Natural killer cell (primary cell): ENCODE measurements at regions not wholly inside any gene's neighbourhood (a gene's known extent, or its start where the extent isn't known, plus 50 kb on each side); places are given as distances from the start of the nearest gene placed in this dataset.

Experiments used
- ATAC-seq, 3 donors: fragments of 150-1000 bp in 2 of 3; fragments of 200-7000 bp in 1 of 3; cut with Tn5 transposase; 1 replicate in 1 of 3; 2 replicates in 2 of 3; pipeline ENCODE4 v1.10.0; 2021; ENCODE audit warnings: mild to moderate bottlenecking in 2 of 3, moderate library complexity in 2 of 3
- DNase-seq, 2 donors: peaks; one replicate each; pipeline versions ENCODE4 v3.0.0 to v3.0.0-alpha.2; 2013 to 2021; ENCODE audit warnings: mixed read lengths in 1 of 2
- H3K27ac ChIP-seq: one replicate; pipeline ENCODE4 v1.5.1; 2013; ENCODE audit warnings: mild to moderate bottlenecking, low read length
- H3K27me3 ChIP-seq: one replicate; pipeline ENCODE4 v1.6.1; 2013; ENCODE audit warnings: low read length; ENCODE audit not compliant: control insufficient read depth, insufficient read depth
- H3K36me3 ChIP-seq: one replicate; pipeline ENCODE4 v1.6.1; 2013; ENCODE audit warnings: low read length; ENCODE audit not compliant: control insufficient read depth, insufficient read depth
- H3K4me1 ChIP-seq: one replicate; pipeline ENCODE4 v1.6.1; 2013; ENCODE audit warnings: low read length; ENCODE audit not compliant: control insufficient read depth, insufficient read depth
- H3K4me3 ChIP-seq: one replicate; pipeline ENCODE4 v1.5.1; 2013; ENCODE audit warnings: low read length
- H3K9me3 ChIP-seq: one replicate; pipeline ENCODE4 v1.6.1; 2013; ENCODE audit warnings: low read length; ENCODE audit not compliant: control insufficient read depth, insufficient read depth
- H3K27ac Mint-ChIP-seq, 2 donors: one replicate each; pipeline ENCODE4 v1.8.0; 2022; ENCODE audit warnings: mild to moderate bottlenecking in 2 of 2, mixed read lengths in 2 of 2, moderate library complexity in 1 of 2
- H3K27me3 Mint-ChIP-seq, 2 donors: one replicate each; pipeline ENCODE4 v1.8.0; 2022; ENCODE audit warnings: low read depth in 2 of 2, mixed read lengths in 2 of 2
- H3K36me3 Mint-ChIP-seq: one replicate; pipeline ENCODE4 v1.8.0; 2022; ENCODE audit warnings: mixed read lengths
- H3K4me1 Mint-ChIP-seq, 2 donors: one replicate each; pipeline ENCODE4 v1.8.0; 2022; ENCODE audit warnings: mixed read lengths in 2 of 2
- H3K4me3 Mint-ChIP-seq: one replicate; pipeline ENCODE4 v1.8.0; 2022; ENCODE audit warnings: mild to moderate bottlenecking, moderate library complexity, mixed read lengths
- H3K9me3 Mint-ChIP-seq, 2 donors: one replicate each; pipeline ENCODE4 v1.8.0; 2022; ENCODE audit warnings: mixed read lengths in 2 of 2
- WGBS: methylation state at CpG from one replicate; pipeline ENCODE4 v1.1.7; 2013; ENCODE audit warnings: missing lambda C conversion rate; ENCODE audit not compliant: insufficient coverage; 5-methylcytosine and 5-hydroxymethylcytosine counted together
- intact Hi-C: fragments of 100-400 bp; cut with micrococcal nuclease; formaldehyde crosslinking; loops from one replicate; pipeline ENCODE4 v1.14.2; 2022
- TF ChIP-seq, protein P1 (sequence below): fragments of 200-600 bp; IDR thresholded peaks from one replicate; pipeline ENCODE4 v1.8.0; 2022; ENCODE audit warnings: antibody characterized with exemption

DNA sequence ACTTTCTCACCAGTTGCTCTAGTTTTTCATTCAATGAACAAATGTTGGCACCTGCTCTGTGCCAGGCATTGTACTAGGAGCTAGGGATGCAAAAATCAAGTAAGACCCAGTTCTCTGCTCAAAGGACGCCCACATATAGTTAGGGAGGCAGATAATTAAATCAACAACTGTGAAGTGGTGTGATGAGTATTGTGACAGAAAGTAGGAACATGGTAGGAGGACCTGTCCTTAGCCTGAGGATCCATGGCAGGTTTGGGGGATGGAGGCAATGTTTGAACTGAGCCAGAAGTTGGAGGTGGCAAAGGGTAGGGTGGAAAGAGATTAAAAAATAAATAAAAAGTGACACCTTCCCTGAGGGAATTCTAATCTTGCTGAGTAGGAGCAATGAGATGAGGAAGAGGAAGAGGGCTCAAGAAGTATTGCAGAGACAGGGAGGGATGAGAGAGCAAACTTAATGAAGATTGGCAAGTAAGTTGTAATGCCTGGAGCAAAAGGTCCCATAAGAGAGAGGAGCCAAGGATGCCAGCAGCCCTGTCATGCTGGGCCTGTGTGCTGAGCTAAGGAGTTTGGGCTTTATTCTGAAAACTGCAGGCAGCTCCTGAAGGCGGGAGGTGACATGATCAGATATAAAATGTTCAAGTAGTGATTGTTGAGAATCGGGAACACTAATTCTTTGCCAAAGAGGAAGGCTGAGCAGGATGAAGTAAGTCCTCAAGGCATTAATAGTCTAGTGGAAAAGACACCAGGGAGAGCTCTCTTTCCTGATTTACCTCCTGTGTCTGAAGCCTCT lies 184.3 kb upstream of the PPP2R3A start:
- Mint-ChIP-seq H3K27me3 (no peaks in the 10 kb centered on the region), H3K9me3 (peaks cover 4 to 6% of the 10 kb centered on the region in 2 donors), H3K4me3 (no peak overlapping the region), H3K4me1 (no peaks in the 10 kb centered on the region), H3K27ac (no peak overlapping the region), H3K36me3 (no peaks in the 10 kb centered on the region)
- intact Hi-C loops: no loop called here
- Histone ChIP-seq H3K9me3 (no peaks in the 10 kb centered on the region), H3K27ac (no peak overlapping the region), H3K4me3 (no peak overlapping the region), H3K4me1 (no peaks in the 10 kb centered on the region), H3K27me3 (no peaks in the 10 kb centered on the region), H3K36me3 (no peaks in the 10 kb centered on the region)
- DNase-seq (no peak), ATAC-seq (no peak)
- 87% methylated on average over 3 of the region's 3 CpGs for WGBS
- TF ChIP-seq, protein P1, sequence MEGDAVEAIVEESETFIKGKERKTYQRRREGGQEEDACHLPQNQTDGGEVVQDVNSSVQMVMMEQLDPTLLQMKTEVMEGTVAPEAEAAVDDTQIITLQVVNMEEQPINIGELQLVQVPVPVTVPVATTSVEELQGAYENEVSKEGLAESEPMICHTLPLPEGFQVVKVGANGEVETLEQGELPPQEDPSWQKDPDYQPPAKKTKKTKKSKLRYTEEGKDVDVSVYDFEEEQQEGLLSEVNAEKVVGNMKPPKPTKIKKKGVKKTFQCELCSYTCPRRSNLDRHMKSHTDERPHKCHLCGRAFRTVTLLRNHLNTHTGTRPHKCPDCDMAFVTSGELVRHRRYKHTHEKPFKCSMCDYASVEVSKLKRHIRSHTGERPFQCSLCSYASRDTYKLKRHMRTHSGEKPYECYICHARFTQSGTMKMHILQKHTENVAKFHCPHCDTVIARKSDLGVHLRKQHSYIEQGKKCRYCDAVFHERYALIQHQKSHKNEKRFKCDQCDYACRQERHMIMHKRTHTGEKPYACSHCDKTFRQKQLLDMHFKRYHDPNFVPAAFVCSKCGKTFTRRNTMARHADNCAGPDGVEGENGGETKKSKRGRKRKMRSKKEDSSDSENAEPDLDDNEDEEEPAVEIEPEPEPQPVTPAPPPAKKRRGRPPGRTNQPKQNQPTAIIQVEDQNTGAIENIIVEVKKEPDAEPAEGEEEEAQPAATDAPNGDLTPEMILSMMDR: no peak

- no peaks in the 10 kb centered on the region for H3K9me3 ChIP-seq
- Mint-ChIP-seq H3K27ac (no peak overlapping the region), H3K9me3 (peaks cover 4 to 6% of the 10 kb centered on the region in 2 donors), H3K27me3 (no peaks in the 10 kb centered on the region), H3K36me3 (no peaks in the 10 kb centered on the region), H3K4me3 (no peak overlapping the region), H3K4me1 (no peaks in the 10 kb centered on the region)
- DNase-seq: no peak
- no peaks in the 10 kb centered on the region for H3K27me3 ChIP-seq
- H3K27ac ChIP-seq: no peak overlapping the region
- no peak for ATAC-seq
- H3K36me3 ChIP-seq: no peaks in the 10 kb centered on the region
- WGBS: 19% methylated on average over 1 of the region's 1 CpG
- intact Hi-C loops: no loop called here
- no peaks in the 10 kb centered on the region for H3K4me1 ChIP-seq
- TF ChIP-seq, protein P1: no peak
- H3K4me3 ChIP-seq: no peak overlapping the region
Measured at GRCh38 chr3:135784557-135784956, 181.0 kb upstream of the PPP2R3A start.

- ATAC-seq: no peak
- intact Hi-C loops: no loop called here
- WGBS: 89% methylated on average over 4 of the region's 4 CpGs
Measured at GRCh38 chr3:135788146-135788545, 177.4 kb upstream of the PPP2R3A start.

More at GRCh38 chr3:135788146-135788545, 177.4 kb upstream of the PPP2R3A start:
- Histone ChIP-seq H3K27ac (no peak overlapping the region), H3K4me1 (no peaks in the 10 kb centered on the region), H3K36me3 (no peaks in the 10 kb centered on the region), H3K9me3 (no peaks in the 10 kb centered on the region), H3K4me3 (no peak overlapping the region), H3K27me3 (no peaks in the 10 kb centered on the region)
- Mint-ChIP-seq H3K27me3 (no peaks in the 10 kb centered on the region), H3K4me1 (no peaks in the 10 kb centered on the region), H3K9me3 (peaks cover 2 to 4% of the 10 kb centered on the region in 2 donors), H3K27ac (no peak overlapping the region), H3K36me3 (no peaks in the 10 kb centered on the region), H3K4me3 (no peak overlapping the region)
- no peak for DNase-seq
- TF ChIP-seq, protein P1: no peak
